B cell (primary cell): ENCODE measurements at regions not wholly inside any gene's neighbourhood (a gene's known extent, or its start where the extent isn't known, plus 50 kb on each side); places are given as distances from the start of the nearest gene placed in this dataset.

ENCODE experiments used
- ATAC-seq: fragments of 200-7000 bp; cut with Tn5 transposase; one replicate; pipeline ENCODE4 v1.10.0; 2021; ENCODE audit warnings: low read depth, mild to moderate bottlenecking, moderate number of reproducible peaks, moderate library complexity
- CTCF ChIA-PET: fragments of 350-600 bp; sonication (Branson Sonifier 250); formaldehyde crosslinking; loops from one replicate; lab custom pipeline; 2021; ENCODE audit warnings: antibody characterized with exemption, inconsistent platforms; lab: Charles Lee
- POLR2A ChIA-PET: fragments of 350-600 bp; sonication (Branson Sonifier 250); formaldehyde crosslinking; loops from one replicate; lab custom pipeline; 2021; ENCODE audit warnings: antibody characterized with exemption; lab: Charles Lee
- DNase-seq: peaks from one replicate; pipeline ENCODE4 v3.0.0; 2013
- H2AFZ ChIP-seq: 2 replicates; pipeline ENCODE4 v1.6.1; 2012; ENCODE audit warnings: mild to moderate bottlenecking, low read depth, low read length; ENCODE audit not compliant: insufficient read depth, poor library complexity, severe bottlenecking
- H3K27ac ChIP-seq, 2 donors: 1 replicate in 1 of 2; 2 replicates in 1 of 2; pipeline ENCODE4 v1.5.1; 2012 to 2013; ENCODE audit warnings: low read length in 2 of 2, mild to moderate bottlenecking in 2 of 2, moderate library complexity in 1 of 2
- H3K27me3 ChIP-seq, 4 experiments: fragments of 200-600 bp in 1 of 4; sonication (generic) in 1 of 4; replicated peaks in 1 of 4; 1 replicate in 2 of 4; 2 replicates in 2 of 4; pipeline versions ENCODE4 v1.6.1 to v1.7.0; 2013 to 2016; ENCODE audit warnings: low read length in 3 of 4, mild to moderate bottlenecking in 2 of 4, mixed read lengths in 1 of 4, moderate library complexity in 1 of 4; ENCODE audit not compliant: insufficient read depth in 4 of 4, control insufficient read depth in 3 of 4; ENCODE audit errors: control extremely low read depth in 1 of 4
- H3K36me3 ChIP-seq, 2 experiments: replicated peaks in 1 of 2; 1 replicate in 1 of 2; 2 replicates in 1 of 2; pipeline versions ENCODE4 v1.6.1 to v1.7.1; 2013; ENCODE audit warnings: low read length in 1 of 2; ENCODE audit not compliant: insufficient read depth in 2 of 2, control insufficient read depth in 1 of 2; ENCODE audit errors: control extremely low read depth in 1 of 2, extremely low read depth in 1 of 2
- H3K4me1 ChIP-seq, 2 donors: fragments of 200-600 bp in 1 of 2; sonication (generic) in 1 of 2; 1 replicate in 1 of 2; 2 replicates in 1 of 2; pipeline versions ENCODE4 v1.5.1 to v1.6.1; 2013 to 2017; ENCODE audit warnings: low read length in 2 of 2; ENCODE audit not compliant: control insufficient read depth in 2 of 2, insufficient read depth in 2 of 2
- H3K4me2 ChIP-seq: replicated peaks from 2 replicates; pipeline ENCODE3; 2012; ENCODE audit warnings: mild to moderate bottlenecking, low read depth, low read length; ENCODE audit not compliant: poor library complexity, severe bottlenecking
- H3K4me3 ChIP-seq, 5 experiments: fragments of 200-600 bp in 1 of 5; sonication (generic) in 1 of 5; 1 replicate in 3 of 5; 2 replicates in 2 of 5; pipeline versions ENCODE4 v1.5.1 to v1.7.0; 2011 to 2016; ENCODE audit warnings: low read length in 4 of 5, mild to moderate bottlenecking in 4 of 5, low read depth in 2 of 5, control low read depth in 1 of 5, moderate library complexity in 1 of 5; ENCODE audit not compliant: insufficient read depth in 1 of 5; ENCODE audit errors: control extremely low read depth in 1 of 5, extremely low read depth in 1 of 5
- H3K79me2 ChIP-seq: fragments of 200-600 bp; sonication (generic); one replicate; pipeline ENCODE4 v1.6.0; 2016; ENCODE audit warnings: low read length; ENCODE audit not compliant: control insufficient read depth, insufficient read depth
- H3K9ac ChIP-seq: fragments of 200-600 bp; sonication (generic); 2 replicates; pipeline ENCODE4 v1.6.1; 2017; ENCODE audit warnings: mild to moderate bottlenecking, low read length, moderate library complexity
- H3K9me3 ChIP-seq, 3 donors: one replicate each; pipeline versions ENCODE4 v1.6.1 to v1.7.1; 2013; ENCODE audit warnings: low read length in 2 of 3; ENCODE audit not compliant: control insufficient read depth in 2 of 3, insufficient read depth in 1 of 3; ENCODE audit errors: control extremely low read depth in 1 of 3
- H4K20me1 ChIP-seq: 2 replicates; pipeline ENCODE4 v1.6.0; 2012; ENCODE audit warnings: mild to moderate bottlenecking, low read length; ENCODE audit not compliant: insufficient read depth, control insufficient read depth, poor library complexity, severe bottlenecking
- H3K27ac Mint-ChIP-seq: one replicate; pipeline ENCODE4 v1.8.0; 2021; ENCODE audit warnings: mixed read lengths
- H3K27me3 Mint-ChIP-seq: one replicate; pipeline ENCODE4 v1.8.0; 2021; ENCODE audit warnings: mixed read lengths
- H3K4me1 Mint-ChIP-seq: one replicate; pipeline ENCODE4 v1.8.0; 2021; ENCODE audit warnings: mixed read lengths
- H3K4me3 Mint-ChIP-seq: one replicate; pipeline ENCODE4 v1.8.0; 2021; ENCODE audit warnings: mixed read lengths
- H3K9me3 Mint-ChIP-seq: one replicate; pipeline ENCODE4 v1.8.0; 2022; ENCODE audit warnings: mixed read lengths; ENCODE audit not compliant: insufficient read depth
- CTCF ChIP-seq: fragments of 200-600 bp; IDR thresholded peaks from one replicate; pipeline ENCODE4 v1.8.0; 2022; ENCODE audit warnings: antibody characterized with exemption, mild to moderate bottlenecking
- EZH2 ChIP-seq: IDR thresholded peaks from 2 replicates; pipeline ENCODE4 v1.6.1; 2012; ENCODE audit warnings: borderline replicate concordance, low read depth, mild to moderate bottlenecking, moderate library complexity, low read length; ENCODE audit not compliant: insufficient read depth, poor library complexity, severe bottlenecking
- WGBS: methylation state at CpG from one replicate; pipeline ENCODE4 v1.1.5; 2013; ENCODE audit warnings: missing lambda C conversion rate; ENCODE audit not compliant: insufficient coverage; 5-methylcytosine and 5-hydroxymethylcytosine counted together
- intact Hi-C: fragments of 100-400 bp; cut with micrococcal nuclease; formaldehyde crosslinking; loops from one replicate; pipeline ENCODE4 v1.10.0; 2022

- no peaks in the 10 kb centered on the region for H3K36me3 ChIP-seq
- TF ChIP-seq EZH2 = no peak
- no peak for TF ChIP-seq CTCF
- Mint-ChIP-seq H3K27me3 (peaks cover 14% of the 10 kb centered on the region), H3K4me1 (no peaks in the 10 kb centered on the region), H3K4me3 (no peak overlapping the region), H3K27ac (no peak overlapping the region), H3K9me3 (no peaks in the 10 kb centered on the region)
- H3K9ac ChIP-seq = no peak overlapping the region
- peaks cover 0 to 5% (median 0%) of the 10 kb centered on the region in 4 experiments for H3K27me3 ChIP-seq
- CTCF ChIA-PET = no interaction called here
- no peak overlapping the region for H3K4me2 ChIP-seq
- no peak overlapping the region for H2AFZ ChIP-seq
- H3K4me3 ChIP-seq = no peak overlapping the region
- no peaks in the 10 kb centered on the region for H3K79me2 ChIP-seq
- ATAC-seq (no peak), DNase-seq (no peak)
- no peaks in the 10 kb centered on the region for H3K4me1 ChIP-seq
- intact Hi-C loops = no loop called here
- no peaks in the 10 kb centered on the region for H3K9me3 ChIP-seq
- POLR2A ChIA-PET = no interaction called here
- no peak overlapping the region for H3K27ac ChIP-seq
- WGBS = 90% methylated on average over 7 of the region's 8 CpGs
- no peaks in the 10 kb centered on the region for H4K20me1 ChIP-seq
Observed at GRCh38 chr7:28354601-28355402, 57.5 kb upstream of the CREB5 start.

- Mint-ChIP-seq H3K27ac (no peak overlapping the region), H3K4me3 (no peak overlapping the region), H3K27me3 (peaks cover 12% of the 10 kb centered on the region), H3K9me3 (no peaks in the 10 kb centered on the region), H3K4me1 (no peaks in the 10 kb centered on the region)
- intact Hi-C loops = no loop called here
- WGBS = 81% methylated on average over 10 of the region's 16 CpGs
- Histone ChIP-seq H2AFZ (no peak overlapping the region), H3K27me3 (peaks cover 0 to 5% (median 0%) of the 10 kb centered on the region in 4 experiments), H3K9me3 (no peaks in the 10 kb centered on the region), H3K27ac (no peak overlapping the region), H3K9ac (no peak overlapping the region), H3K4me2 (no peak overlapping the region), H3K79me2 (no peaks in the 10 kb centered on the region), H3K4me3 (no peak overlapping the region), H3K4me1 (no peaks in the 10 kb centered on the region), H3K36me3 (no peaks in the 10 kb centered on the region), H4K20me1 (no peaks in the 10 kb centered on the region)
- ATAC-seq (no peak), DNase-seq (no peak)
- POLR2A ChIA-PET = no interaction called here
- CTCF ChIA-PET = no interaction called here
- no peak for TF ChIP-seq CTCF
- TF ChIP-seq EZH2 = no peak
Observed at GRCh38 chr7:28355635-28356319, 56.5 kb upstream of the CREB5 start.
